Activated naive CD4-positive, alpha-beta T cell treated with anti-CD3 and anti-CD28 coated beads, Interleukin-2, amount 50 U/mL, for 24 hours (primary cell): ENCODE measurements at regions not wholly inside any gene's neighbourhood (a gene's known extent, or its start where the extent isn't known, plus 50 kb on each side); places are given as distances from the start of the nearest gene placed in this dataset.

ENCODE experiments used
- H3K27ac Mint-ChIP-seq: one replicate; pipeline ENCODE4 v1.8.0; 2021; ENCODE audit warnings: mild to moderate bottlenecking, mixed read lengths
- H3K27me3 Mint-ChIP-seq: one replicate; pipeline ENCODE4 v1.8.0; 2021; ENCODE audit warnings: mixed read lengths
- H3K36me3 Mint-ChIP-seq: one replicate; pipeline ENCODE4 v1.8.0; 2021; ENCODE audit warnings: mixed read lengths
- H3K4me1 Mint-ChIP-seq: one replicate; pipeline ENCODE4 v1.8.0; 2021; ENCODE audit warnings: mixed read lengths
- H3K4me3 Mint-ChIP-seq: one replicate; pipeline ENCODE4 v1.8.0; 2021; ENCODE audit warnings: mild to moderate bottlenecking, mixed read lengths
- H3K9me3 Mint-ChIP-seq: one replicate; pipeline ENCODE4 v1.8.0; 2021; ENCODE audit warnings: mixed read lengths

DNA sequence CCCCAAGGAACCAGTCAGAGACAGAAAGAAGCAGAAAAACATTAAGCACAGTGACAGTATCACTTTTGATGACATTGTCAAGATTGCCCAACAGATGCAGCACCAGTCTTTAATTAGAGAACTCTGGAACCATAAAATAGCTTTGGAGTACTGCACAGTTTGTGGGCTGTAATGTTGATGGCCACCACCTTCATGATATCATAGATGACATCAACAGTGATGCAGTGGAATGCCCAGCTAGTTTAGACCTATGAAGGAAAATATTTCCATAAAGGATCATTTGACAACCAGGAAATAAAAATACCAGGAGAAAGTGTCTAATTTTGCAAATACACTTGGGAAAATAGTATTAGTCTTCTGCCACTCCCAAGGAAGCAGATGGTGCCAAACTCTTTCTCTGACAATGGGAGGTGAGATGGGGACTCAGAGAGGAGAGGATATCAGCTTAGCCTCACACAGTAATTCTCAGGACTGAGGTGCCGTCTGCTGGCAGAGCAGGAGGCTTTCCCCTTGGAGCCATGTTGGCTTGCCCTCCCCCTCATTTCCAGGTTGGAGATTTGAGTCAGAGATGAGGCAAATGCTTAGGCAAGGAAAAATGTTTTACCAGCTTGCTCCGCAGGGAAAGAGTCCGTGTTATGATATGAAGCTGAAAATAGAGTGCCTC is 107.5 kb upstream of the CELF4 start:
- no peak overlapping the region for H3K4me3 Mint-ChIP-seq
- no peaks in the 10 kb centered on the region for H3K4me1 Mint-ChIP-seq
- no peak overlapping the region for H3K27ac Mint-ChIP-seq
- no peaks in the 10 kb centered on the region for H3K27me3 Mint-ChIP-seq
- H3K9me3 Mint-ChIP-seq, result no peaks in the 10 kb centered on the region
- no peaks in the 10 kb centered on the region for H3K36me3 Mint-ChIP-seq

DNA sequence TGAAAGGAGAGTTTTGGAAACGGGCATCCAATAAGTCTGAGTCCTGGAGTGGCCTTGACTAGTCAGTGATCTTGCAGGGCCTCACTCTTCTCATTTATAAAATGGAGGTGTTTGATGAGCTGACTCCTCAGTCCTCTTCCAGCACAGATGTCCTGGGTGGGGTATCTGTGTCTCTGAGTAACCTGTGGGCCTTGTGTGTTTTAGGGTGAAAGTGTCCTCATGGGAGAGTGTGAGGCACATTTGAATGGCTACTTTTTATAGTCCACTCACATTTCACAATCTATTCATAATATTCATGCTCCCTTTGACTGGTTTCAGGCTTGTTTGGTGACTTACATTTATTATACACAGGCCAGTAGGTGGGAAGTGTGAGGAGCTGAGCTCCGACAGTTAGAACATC is 106.4 kb upstream of the CELF4 start:
- Mint-ChIP-seq H3K4me3 (no peak overlapping the region), H3K9me3 (no peaks in the 10 kb centered on the region), H3K4me1 (no peaks in the 10 kb centered on the region), H3K27ac (no peak overlapping the region), H3K27me3 (no peaks in the 10 kb centered on the region), H3K36me3 (no peaks in the 10 kb centered on the region)

DNA sequence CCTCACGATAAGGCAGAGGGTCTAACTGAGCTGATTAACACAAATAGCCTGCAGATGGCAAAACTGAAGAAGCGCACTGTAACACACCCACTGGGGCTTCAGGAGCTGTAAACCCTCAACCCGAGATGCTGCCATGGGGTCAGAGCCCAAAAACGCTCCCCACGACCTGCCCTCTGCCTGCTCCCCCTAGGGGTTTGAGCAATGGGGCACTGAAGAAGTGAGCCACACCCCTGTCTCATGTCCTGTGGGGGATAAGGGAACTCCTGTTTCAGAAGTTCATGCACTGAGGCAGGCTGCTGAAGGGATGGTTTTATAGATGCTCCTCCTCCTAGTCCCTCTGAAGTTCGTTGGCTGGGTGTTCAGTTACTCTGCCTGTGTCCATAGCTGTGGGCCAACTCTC is 105.9 kb upstream of the CELF4 start:
- no peaks in the 10 kb centered on the region for H3K27me3 Mint-ChIP-seq
- no peaks in the 10 kb centered on the region for H3K4me1 Mint-ChIP-seq
- no peak overlapping the region for H3K27ac Mint-ChIP-seq
- H3K9me3 Mint-ChIP-seq, result no peaks in the 10 kb centered on the region
- no peak overlapping the region for H3K4me3 Mint-ChIP-seq
- no peaks in the 10 kb centered on the region for H3K36me3 Mint-ChIP-seq

DNA sequence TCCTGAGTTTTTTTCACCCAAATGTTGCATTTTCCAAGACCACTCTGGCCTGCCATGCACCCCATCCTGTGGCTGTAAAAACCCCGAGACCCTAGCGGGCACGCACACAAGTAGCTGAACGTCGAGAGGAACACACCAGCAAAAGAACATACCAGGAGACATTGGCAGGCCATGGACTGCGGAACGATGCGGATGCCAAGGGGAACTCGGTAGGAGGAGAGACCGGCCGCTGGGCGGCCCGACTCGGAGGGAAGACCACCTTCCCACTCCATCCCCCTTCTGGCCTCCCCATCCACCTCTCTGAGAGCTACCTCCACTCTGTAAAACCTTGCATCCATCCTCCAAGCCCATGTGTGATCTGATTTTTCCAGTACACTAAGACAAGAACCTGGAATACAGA is 105.5 kb upstream of the CELF4 start:
- Mint-ChIP-seq H3K36me3 (no peaks in the 10 kb centered on the region), H3K27ac (no peak overlapping the region), H3K4me1 (no peaks in the 10 kb centered on the region), H3K9me3 (no peaks in the 10 kb centered on the region), H3K27me3 (no peaks in the 10 kb centered on the region), H3K4me3 (no peak overlapping the region)

DNA sequence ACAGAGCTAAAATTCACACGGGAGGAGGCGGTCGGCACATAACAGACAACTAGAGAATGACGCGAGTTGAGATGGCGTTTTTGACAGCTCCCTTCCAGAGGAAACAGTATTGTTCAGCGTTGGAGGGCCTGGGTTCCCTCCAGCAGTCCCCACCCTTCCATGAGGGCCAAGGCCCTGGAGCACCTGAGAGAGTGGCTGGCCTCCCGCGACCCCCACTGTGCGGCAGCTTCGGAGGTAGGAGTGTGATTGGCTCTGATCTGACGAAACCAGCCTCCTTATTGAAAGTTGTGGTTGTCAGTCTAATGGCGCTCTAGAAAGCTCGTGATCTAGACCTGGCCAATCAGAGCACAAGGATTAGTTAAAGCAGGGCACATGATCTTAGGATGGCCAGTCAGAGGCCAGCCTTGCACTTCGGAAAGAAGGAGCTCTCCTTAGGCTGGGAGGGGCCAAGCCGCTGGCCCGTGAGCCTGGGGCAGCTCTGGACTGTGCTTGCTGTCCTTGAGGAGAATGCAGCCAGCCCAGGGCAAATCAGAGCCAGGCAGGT is 104.5 kb upstream of the CELF4 start:
- no peak overlapping the region for H3K27ac Mint-ChIP-seq
- no peaks in the 10 kb centered on the region for H3K27me3 Mint-ChIP-seq
- no peaks in the 10 kb centered on the region for H3K4me1 Mint-ChIP-seq
- no peak overlapping the region for H3K4me3 Mint-ChIP-seq
- no peaks in the 10 kb centered on the region for H3K9me3 Mint-ChIP-seq
- H3K36me3 Mint-ChIP-seq, result no peaks in the 10 kb centered on the region

DNA sequence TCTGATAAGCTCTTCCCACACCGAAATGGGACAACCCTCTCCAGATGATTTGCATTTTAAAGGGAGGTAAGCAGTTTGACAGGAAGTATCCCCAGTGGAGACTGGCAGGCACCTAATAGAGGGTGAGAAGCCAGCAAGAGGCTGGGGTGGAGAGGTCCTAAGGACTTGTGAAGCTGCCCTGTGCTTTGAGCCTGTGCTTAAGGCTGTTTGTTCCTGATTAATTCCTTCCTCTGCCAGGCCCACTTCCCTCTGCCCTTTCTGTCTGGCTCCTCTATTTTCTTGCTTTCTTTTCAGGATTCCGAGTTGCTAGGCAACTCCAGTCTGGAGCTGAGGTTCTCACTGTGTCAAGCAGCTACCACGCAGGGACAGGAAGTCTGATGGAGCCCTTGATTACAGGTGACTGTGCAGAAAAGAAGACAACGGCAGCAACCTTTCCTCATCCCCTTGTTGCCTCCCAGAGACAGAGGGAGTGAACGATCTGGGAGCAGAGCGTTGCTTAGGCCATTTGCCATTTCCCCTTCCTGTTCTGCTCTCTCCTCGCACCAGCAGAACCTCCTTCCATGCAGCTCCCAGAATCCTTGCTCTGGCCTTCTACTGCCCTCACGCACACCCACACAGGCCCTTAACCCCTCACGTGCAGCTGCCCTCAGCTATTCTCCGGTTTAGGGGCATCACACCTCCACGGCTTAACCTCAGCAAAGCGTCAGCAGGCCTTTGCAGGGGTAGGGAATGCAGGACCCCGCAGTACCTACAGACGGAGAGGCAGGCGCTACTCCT is 103.6 kb upstream of the CELF4 start:
- H3K36me3 Mint-ChIP-seq, result no peaks in the 10 kb centered on the region
- no peaks in the 10 kb centered on the region for H3K27me3 Mint-ChIP-seq
- H3K27ac Mint-ChIP-seq, result no peak overlapping the region
- H3K4me1 Mint-ChIP-seq, result no peaks in the 10 kb centered on the region
- no peak overlapping the region for H3K4me3 Mint-ChIP-seq
- H3K9me3 Mint-ChIP-seq, result no peaks in the 10 kb centered on the region

DNA sequence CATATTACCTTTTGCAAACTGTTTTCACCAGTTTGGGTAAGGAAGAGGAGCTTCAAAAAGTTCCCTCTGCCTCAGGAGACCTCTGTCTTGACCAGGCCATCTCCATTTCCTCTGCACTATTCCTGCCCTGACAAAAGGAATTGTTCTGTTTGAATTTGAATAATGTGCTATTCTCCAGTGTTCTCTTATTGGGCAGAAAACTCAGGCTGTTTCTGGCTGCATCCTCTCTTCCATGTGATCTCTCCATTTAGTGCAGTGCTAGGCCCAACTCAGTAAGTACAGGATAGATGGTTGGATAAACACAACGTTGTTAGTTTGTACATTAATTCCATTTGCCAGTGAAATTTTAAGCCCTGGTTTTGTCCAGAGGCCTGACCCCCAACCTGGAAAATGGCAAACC is 102.2 kb upstream of the CELF4 start:
- H3K36me3 Mint-ChIP-seq, result no peaks in the 10 kb centered on the region
- no peaks in the 10 kb centered on the region for H3K27me3 Mint-ChIP-seq
- H3K9me3 Mint-ChIP-seq, result no peaks in the 10 kb centered on the region
- no peaks in the 10 kb centered on the region for H3K4me1 Mint-ChIP-seq
- no peak overlapping the region for H3K4me3 Mint-ChIP-seq
- no peak overlapping the region for H3K27ac Mint-ChIP-seq

DNA sequence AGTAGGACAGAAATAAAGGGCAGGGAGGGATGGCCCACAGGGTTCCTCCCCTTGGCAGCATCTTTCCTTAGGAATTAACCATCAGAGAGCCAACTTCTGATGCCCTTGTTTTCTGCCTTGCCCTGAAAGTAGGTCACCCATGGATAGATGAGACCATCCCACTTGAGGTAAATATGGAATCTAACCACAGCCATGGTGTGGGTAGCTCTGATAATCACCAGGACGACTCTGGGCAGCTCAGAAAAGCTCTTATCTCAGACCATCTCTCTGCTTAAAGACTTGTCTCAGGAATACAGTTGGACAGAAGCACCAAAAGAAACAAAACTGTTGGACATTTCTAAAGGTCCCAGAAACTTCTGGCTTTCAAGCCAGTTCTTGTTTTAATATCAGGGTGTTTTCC is 101.4 kb upstream of the CELF4 start:
- Mint-ChIP-seq H3K4me1 (no peaks in the 10 kb centered on the region), H3K36me3 (no peaks in the 10 kb centered on the region), H3K27me3 (no peaks in the 10 kb centered on the region), H3K4me3 (no peak overlapping the region), H3K27ac (no peak overlapping the region), H3K9me3 (no peaks in the 10 kb centered on the region)

DNA sequence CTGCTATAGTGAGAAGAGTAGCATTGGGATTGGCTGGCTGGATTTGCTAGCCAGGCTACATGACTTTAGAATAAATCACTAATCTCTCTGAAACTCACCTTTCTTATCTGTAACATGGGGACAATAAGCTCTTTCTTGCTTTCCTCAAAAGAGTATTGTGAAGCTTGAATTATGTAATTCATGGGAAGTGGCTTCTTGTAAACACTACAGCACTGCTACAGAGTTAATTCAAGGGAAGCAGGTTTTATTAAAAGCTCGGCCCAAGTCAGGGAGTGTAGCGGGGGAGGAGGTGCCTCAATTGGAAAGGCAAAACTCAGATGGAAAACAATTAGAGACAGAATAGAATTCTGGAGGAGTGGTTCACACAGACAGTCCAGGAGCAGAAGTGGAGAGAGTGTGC is 100.9 kb upstream of the CELF4 start:
- H3K27me3 Mint-ChIP-seq, result no peaks in the 10 kb centered on the region
- H3K4me1 Mint-ChIP-seq, result no peaks in the 10 kb centered on the region
- H3K36me3 Mint-ChIP-seq, result no peaks in the 10 kb centered on the region
- no peak overlapping the region for H3K27ac Mint-ChIP-seq
- H3K9me3 Mint-ChIP-seq, result no peaks in the 10 kb centered on the region
- no peak overlapping the region for H3K4me3 Mint-ChIP-seq

DNA sequence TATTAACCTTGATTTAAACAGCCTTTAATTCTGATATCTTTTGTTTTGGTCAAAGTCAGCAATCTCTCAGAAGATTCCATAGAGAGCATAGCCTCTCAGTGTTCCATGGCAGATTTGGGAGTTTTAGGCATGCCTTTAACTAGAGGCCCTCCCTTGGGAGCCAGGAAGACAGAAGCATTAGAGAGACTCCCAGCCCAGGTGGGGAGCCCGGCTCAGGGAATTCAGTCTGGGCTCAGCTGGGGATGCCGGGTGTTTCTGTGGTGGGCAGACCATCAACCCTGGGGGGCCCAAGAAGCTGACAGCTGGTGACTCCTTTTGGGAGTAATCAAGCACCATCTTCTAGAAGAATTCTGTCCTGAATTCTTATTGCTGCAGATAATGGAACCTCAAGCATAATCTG is 99.7 kb upstream of the CELF4 start:
- H3K4me3 Mint-ChIP-seq, result no peak overlapping the region
- no peak overlapping the region for H3K27ac Mint-ChIP-seq
- H3K36me3 Mint-ChIP-seq, result no peaks in the 10 kb centered on the region
- H3K9me3 Mint-ChIP-seq, result no peaks in the 10 kb centered on the region
- H3K4me1 Mint-ChIP-seq, result no peaks in the 10 kb centered on the region
- no peaks in the 10 kb centered on the region for H3K27me3 Mint-ChIP-seq

DNA sequence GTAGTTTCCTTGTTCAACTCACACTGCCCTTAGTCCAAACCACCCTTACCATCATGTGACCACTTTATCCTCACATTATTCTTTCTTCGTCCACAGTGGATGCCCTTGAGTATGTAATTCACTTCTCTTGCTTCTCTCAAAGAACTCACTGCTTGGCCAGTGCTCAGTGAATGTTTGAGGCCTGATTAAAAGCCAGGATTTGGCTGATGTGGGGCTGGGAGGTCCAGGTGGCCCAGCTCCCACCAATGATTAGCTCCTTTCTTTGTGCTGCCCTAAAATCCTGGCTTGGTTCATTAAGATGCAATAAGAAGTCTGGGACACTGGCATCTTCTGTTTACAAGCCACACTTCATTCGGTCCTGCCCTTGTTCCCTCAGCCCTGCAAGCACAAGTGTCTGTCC is 97.8 kb upstream of the CELF4 start:
- H3K4me3 Mint-ChIP-seq, result no peak overlapping the region
- H3K27ac Mint-ChIP-seq, result no peak overlapping the region
- no peaks in the 10 kb centered on the region for H3K36me3 Mint-ChIP-seq
- peaks cover 2% of the 10 kb centered on the region for H3K27me3 Mint-ChIP-seq
- no peaks in the 10 kb centered on the region for H3K4me1 Mint-ChIP-seq
- H3K9me3 Mint-ChIP-seq, result no peaks in the 10 kb centered on the region

DNA sequence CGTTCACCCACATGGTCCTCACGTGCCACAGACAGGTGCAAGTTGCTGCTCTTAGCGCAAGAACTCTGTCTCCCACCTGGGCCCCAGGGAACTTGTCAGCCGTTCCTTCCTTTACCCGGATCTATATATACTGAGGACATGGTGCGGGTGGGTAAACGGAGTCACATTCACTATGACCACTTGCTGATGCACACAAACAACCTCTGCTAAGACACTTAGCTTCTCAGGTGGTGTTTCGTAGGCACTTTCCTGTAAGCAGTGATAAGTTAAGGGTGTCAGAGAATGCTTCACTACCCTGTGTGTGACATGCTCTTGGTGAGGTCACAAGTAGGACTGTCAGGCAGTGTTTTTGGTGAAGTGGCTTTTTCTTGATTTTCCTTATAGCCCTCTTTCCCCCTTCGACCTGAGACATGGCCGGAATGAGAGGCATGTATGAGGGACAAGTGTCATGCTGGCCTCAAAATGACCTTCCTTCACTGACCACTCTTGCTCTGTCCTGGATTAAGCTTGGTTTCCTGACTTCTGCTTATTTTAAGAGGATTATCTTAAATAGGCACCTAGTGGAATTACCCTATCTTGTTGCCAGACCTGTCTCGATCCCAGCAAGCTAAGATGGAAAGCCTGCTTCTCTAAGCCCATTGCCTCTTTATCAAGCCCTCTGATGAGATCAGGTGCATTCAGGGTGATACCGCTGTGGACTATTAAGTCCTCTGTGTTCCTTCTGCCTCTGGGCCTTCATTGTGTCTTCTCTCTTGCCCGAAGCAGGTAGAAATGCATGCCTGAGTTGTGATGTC is 97.1 kb upstream of the CELF4 start:
- Mint-ChIP-seq H3K4me3 (no peak overlapping the region), H3K9me3 (no peaks in the 10 kb centered on the region), H3K27ac (no peak overlapping the region), H3K27me3 (peaks cover 2% of the 10 kb centered on the region), H3K4me1 (no peaks in the 10 kb centered on the region), H3K36me3 (no peaks in the 10 kb centered on the region)

DNA sequence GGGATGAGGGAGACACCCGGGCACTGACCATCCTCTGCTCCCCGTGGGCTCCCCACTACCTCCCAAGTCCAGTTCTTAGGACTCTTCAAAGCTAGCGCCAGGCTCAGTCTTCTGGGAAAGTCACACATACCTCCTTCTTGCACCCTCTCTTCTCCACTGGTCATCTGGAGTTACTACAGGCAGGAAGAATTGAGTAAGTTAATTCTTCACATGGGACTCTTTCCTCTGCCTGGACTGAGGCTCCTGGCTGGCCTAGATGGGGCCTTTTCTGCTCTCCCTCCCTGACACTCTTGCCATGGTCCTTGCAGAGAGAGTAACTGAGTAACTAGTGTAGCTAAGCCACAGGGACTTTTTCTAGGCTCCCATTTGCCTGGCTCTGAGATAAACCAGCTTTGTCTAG is 96.5 kb upstream of the CELF4 start:
- Mint-ChIP-seq H3K27ac (no peak overlapping the region), H3K4me3 (no peak overlapping the region), H3K27me3 (peaks cover 2% of the 10 kb centered on the region), H3K4me1 (no peaks in the 10 kb centered on the region), H3K9me3 (no peaks in the 10 kb centered on the region), H3K36me3 (no peaks in the 10 kb centered on the region)

DNA sequence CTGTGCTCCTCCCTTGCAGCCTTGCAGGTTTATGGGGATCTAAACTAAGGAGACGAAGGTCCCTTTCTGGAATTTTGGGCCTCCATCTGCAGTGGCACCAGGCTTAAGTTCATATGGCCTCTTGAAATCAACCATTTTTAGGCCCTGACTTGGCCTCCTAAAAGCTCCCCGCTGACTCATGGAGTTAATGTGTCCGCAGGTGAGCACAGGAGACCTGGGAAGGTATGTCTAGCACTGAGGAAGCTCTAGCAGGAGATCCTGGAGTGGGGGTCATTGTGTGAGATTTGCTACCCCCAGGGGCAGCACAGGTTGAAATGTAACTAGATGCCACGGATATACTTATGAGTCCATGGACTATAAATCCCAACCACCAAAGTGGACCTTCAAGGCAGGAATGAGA is 95.9 kb upstream of the CELF4 start:
- Mint-ChIP-seq H3K4me1 (no peaks in the 10 kb centered on the region), H3K27ac (no peak overlapping the region), H3K9me3 (no peaks in the 10 kb centered on the region), H3K27me3 (peaks cover 2% of the 10 kb centered on the region), H3K4me3 (no peak overlapping the region), H3K36me3 (no peaks in the 10 kb centered on the region)

DNA sequence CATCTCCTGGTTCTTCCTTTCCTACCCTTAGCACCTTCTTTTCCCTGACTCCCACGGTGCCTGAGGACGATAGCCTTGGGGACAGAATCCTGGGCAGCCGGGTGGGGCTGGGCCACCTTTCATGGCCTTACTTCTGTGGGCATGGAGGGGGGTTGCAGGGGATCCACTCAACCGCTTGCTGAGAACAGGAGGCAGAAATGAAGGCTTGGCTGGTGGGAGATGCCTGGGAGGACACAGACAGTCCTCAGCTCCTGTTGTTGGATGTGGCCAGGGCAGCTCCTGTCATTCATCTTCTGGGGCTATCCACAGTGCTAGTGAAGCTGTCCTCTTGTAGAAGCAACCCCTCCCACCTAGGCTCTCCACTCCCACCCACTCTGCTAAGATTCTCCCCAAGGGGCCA is 95.5 kb upstream of the CELF4 start:
- no peaks in the 10 kb centered on the region for H3K36me3 Mint-ChIP-seq
- no peak overlapping the region for H3K27ac Mint-ChIP-seq
- H3K4me3 Mint-ChIP-seq, result no peak overlapping the region
- no peaks in the 10 kb centered on the region for H3K9me3 Mint-ChIP-seq
- peaks cover 2% of the 10 kb centered on the region for H3K27me3 Mint-ChIP-seq
- no peaks in the 10 kb centered on the region for H3K4me1 Mint-ChIP-seq

DNA sequence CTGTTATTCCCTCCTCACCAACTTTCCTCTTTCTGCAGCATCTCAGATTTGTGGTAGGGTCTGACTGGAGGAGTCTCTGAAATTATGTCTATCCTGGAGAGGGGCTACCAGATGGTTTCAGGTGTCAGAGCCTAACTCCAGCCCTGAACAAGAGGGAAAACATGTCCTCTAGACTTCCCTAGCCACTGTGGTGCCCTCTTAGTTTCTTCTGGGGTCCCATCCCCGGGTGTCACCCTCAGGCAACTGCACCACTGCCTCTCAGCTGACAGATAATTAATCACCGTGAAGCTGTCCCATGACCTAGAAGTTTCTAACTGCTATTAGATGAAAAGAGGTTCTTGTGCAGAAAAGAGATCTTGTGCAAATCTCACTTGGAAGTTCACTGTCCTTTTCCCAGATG is 95.1 kb upstream of the CELF4 start:
- H3K4me3 Mint-ChIP-seq, result no peak overlapping the region

More for the DNA sequence above, 95.1 kb upstream of the CELF4 start:
- Mint-ChIP-seq H3K9me3 (no peaks in the 10 kb centered on the region), H3K36me3 (no peaks in the 10 kb centered on the region), H3K4me1 (no peaks in the 10 kb centered on the region), H3K27ac (no peak overlapping the region), H3K27me3 (peaks cover 2% of the 10 kb centered on the region)
